ENCODE measurements at regions not wholly inside any gene's neighbourhood (a gene's known extent, or its start where the extent isn't known, plus 50 kb on each side); places are given as distances from the start of the nearest gene placed in this dataset.

DNA sequence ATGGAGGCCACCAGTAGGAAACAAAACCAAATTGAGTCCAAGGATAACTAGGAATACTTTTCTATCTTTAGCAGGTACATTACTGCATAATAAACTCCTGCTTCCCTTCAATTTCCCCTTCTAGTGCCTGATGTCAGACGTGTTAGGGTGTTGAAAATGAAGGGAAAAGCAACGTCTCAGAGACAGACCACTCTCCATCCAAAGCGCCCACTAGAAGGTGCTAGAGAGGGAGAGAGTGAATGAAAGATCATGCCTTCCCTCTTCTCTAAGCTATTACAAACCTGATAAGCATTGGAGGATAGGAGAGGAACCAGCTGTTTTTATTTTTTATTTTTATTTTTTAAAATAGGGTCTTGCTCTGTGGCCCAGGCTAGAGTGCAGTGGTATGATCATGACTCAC lies 64.1 kb downstream of the ZNF641 start:
- DNase-seq (ENCODE audit: low read depth), result peak; percentile 9

DNA sequence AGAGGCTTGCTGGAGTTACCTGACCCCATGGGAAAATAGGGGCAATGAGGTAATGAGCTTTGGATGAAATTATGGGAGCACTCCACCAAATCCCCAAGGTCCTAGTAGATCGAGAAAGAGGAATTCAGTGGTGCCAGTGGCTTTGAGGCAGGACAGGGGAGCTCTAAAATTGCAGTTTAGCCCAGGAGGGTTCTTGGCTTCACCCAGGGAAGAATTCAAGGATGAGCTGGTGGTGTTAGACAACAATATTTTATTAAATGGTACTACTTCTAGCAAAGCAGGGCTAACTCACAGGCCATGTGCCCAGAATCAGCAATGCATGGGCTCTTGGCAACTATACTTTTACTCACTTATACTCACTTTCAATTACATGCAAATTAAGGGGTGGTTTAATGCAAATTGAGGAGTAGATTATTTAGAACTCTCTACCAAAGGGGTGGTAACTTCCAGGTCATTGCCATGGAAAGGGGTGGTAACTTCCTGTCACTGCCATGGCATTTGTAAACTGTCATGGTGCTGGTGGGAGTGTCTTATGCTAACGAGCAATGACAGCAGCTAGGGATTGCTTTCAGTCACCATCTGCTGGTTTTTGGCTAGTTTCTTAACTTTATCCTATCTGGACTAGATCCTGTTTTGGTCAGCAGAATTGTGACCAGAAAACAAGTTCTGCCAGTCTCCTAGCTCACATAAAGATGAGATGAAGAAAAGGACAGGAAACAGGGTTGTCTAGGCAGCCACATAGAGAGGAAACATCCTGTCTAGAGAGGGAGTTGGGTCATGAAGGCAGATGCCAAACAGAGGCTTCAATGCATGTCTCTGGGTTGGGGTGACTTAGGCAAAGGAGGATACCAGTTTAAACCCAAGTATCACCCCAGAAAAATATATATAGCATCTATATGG lies 64.7 kb downstream of the ZNF641 start:
- DNase-seq (ENCODE audit: low read depth), result no peak

- DNase-seq (ENCODE audit: low read depth), result peak; percentile 4
Measured at GRCh38 chr12:48281811-48282210, 68.9 kb downstream of the ZNF641 start.

DNA sequence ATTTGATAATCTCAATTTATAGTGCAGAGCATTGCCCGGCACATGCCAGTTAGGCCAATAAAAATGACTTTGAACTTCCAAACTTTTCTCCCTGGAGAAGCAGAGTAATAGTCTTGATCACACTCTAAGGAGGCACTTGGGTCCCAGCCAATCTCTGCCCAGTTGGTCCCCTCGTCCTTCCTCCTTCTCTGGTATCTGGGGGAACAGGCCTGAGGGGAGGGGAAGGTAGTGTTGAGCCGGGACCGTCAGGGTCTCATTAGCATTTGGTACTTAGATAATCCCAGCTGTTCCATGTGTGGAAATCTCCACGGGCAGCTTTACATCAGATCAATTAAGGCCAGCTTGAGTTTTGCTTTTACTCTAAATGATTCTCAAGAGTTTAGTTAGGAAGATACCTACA lies 70.1 kb downstream of the ZNF641 start:
- no peak for DNase-seq (ENCODE audit: low read depth)

- no peak for DNase-seq (ENCODE audit: low read depth)
Measured at GRCh38 chr12:48279601-48280000, 71.1 kb downstream of the ZNF641 start.

- no peak for DNase-seq (ENCODE audit: low read depth)
Measured at GRCh38 chr12:48279101-48279500, 71.6 kb downstream of the ZNF641 start.

GRCh38 chr12:48276621-48277020 lies 73.5 kb upstream of the OR10AD1 start:
- DNase-seq (ENCODE audit: low read depth), result no peak

DNA sequence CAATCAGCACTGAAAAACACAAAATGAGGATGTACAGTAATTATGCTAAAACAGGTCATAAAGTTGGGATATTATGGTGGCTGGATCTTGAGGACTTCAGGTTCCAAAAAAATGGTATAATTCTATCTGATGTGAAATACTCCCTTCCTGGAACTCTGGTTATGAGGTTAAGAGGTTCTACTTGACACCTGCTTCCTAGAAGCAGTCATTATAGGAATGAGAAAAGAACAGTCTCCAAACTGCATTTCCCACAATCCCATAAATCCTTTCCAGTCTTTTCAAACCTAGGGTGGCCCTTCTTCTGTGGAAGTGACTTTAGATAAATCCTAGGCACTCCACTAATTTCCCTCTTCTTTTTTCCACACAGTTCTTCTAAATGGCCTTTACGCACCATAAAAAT lies 63.7 kb upstream of the OR10AD1 start:
- DNase-seq (ENCODE audit: low read depth), result no peak

DNA sequence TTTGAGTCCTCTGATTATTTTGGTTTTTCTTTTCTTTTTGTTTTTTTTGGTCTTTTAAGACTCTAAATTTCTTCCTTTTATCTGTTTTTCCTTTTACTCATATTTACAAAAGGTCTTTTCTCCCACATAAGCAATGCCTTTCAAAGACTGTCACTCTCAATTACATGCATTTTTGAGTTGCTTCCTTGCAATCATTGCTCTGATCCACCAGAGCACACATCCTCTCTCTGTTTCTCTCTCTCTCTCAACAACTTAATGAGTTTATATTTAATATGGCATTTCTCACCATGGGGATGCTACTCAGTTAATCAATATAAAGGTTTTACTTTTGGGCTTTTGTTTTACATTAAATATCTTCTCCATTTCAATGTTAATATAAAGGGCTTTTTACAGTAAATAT lies 62.7 kb upstream of the OR10AD1 start:
- no peak for DNase-seq (ENCODE audit: low read depth)

GRCh38 chr12:48263617-48264016 lies 60.5 kb upstream of the OR10AD1 start:
- no peak for DNase-seq (ENCODE audit: low read depth)

- DNase-seq (ENCODE audit: low read depth), result no peak
Measured at GRCh38 chr12:48261773-48262172, 58.7 kb upstream of the OR10AD1 start.

Data from RPMI7951 (cell line).